Left ventricle myocardium superior (tissue), 1 donor: ENCODE measurements at regions not wholly inside any gene's neighbourhood (a gene's known extent, or its start where the extent isn't known, plus 50 kb on each side); places are given as distances from the start of the nearest gene placed in this dataset.
"Not testable (repeated sequence)": the region's sequence is repeated elsewhere in the genome, so short reads cannot be mapped to it uniquely, and the experiment has no call there.

Source experiments
- ATAC-seq: fragments of 200-7000 bp; cut with Tn5 transposase; one replicate; pipeline ENCODE4 v1.9.1; 2020; ENCODE audit warnings: mild to moderate bottlenecking, moderate library complexity
- DNase-seq: peaks from one replicate; pipeline ENCODE4 v3.0.0-alpha.2; 2020
- intact Hi-C: fragments of 100-400 bp; cut with micrococcal nuclease; formaldehyde crosslinking; loops from one replicate; pipeline ENCODE4 v1.11.0; 2022
- donor health status: DM: no; HTN: yes; CAD: no; lungs with severe emphysema.

- no peak for ATAC-seq
- DNase-seq, result no peak
- intact Hi-C loops, result no loop called here
Observed at GRCh38 chr6:37078814-37079213, 73.4 kb downstream of the FGD2 start.

- DNase-seq (no peak), ATAC-seq (no peak)
- intact Hi-C loops, result no loop called here
Observed at GRCh38 chr6:37081042-37081607, 75.7 kb downstream of the FGD2 start.

- no peak for DNase-seq
- intact Hi-C loops, result no loop called here
- no peak for ATAC-seq
Observed at GRCh38 chr6:37082390-37083130, 77.1 kb downstream of the FGD2 start.

GRCh38 chr6:37083243-37084138 is 78.0 kb downstream of the FGD2 start:
- ATAC-seq (peak; percentile 97), DNase-seq (peak; percentile 86)
- intact Hi-C loops, result no loop called here

- ATAC-seq, DNase-seq, intact Hi-C loops: not testable (repeated sequence)
Observed at GRCh38 chr6:37084665-37085064, 79.2 kb downstream of the FGD2 start.

- DNase-seq, result no peak
- ATAC-seq, result no peak
- intact Hi-C loops, result no loop called here
Observed at GRCh38 chr6:37085198-37085597, 79.7 kb downstream of the FGD2 start.

GRCh38 chr6:37088897-37089296 is 81.1 kb upstream of the PIM1 start:
- DNase-seq (no peak), ATAC-seq (no peak)
- intact Hi-C loops, result no loop called here

GRCh38 chr6:37089783-37090182 is 80.2 kb upstream of the PIM1 start:
- intact Hi-C loops, result no loop called here
- ATAC-seq, result no peak
- no peak for DNase-seq

- DNase-seq, ATAC-seq, intact Hi-C loops: not testable (repeated sequence)
Observed at GRCh38 chr6:37091104-37091503, 78.8 kb upstream of the PIM1 start.

- intact Hi-C loops, ATAC-seq: not testable (repeated sequence)
Observed at GRCh38 chr6:37091586-37091985, 78.4 kb upstream of the PIM1 start.

GRCh38 chr6:37092923-37093727 is 76.8 kb upstream of the PIM1 start:
- peak; percentile 38 for DNase-seq
- ATAC-seq, result peak; percentile 53
- intact Hi-C loops, result no loop called here

More at GRCh38 chr6:37091586-37091985, 78.4 kb upstream of the PIM1 start:
- not testable (repeated sequence) for DNase-seq

- ATAC-seq (no peak), DNase-seq (no peak)
- intact Hi-C loops, result no loop called here
Observed at GRCh38 chr6:37093728-37094069, 76.3 kb upstream of the PIM1 start.

- intact Hi-C loops, result no loop called here
- ATAC-seq (no peak), DNase-seq (no peak)
Observed at GRCh38 chr6:37095997-37096396, 74.0 kb upstream of the PIM1 start.

GRCh38 chr6:37097335-37097734 is 72.6 kb upstream of the PIM1 start:
- DNase-seq (no peak), ATAC-seq (no peak)
- intact Hi-C loops, result no loop called here

- intact Hi-C loops, result no loop called here
- no peak for ATAC-seq
- DNase-seq, result no peak
Observed at GRCh38 chr6:37099442-37099841, 70.5 kb upstream of the PIM1 start.

GRCh38 chr6:37100745-37101144 is 69.2 kb upstream of the PIM1 start:
- ATAC-seq (no peak), DNase-seq (no peak)
- intact Hi-C loops, result no loop called here

- ATAC-seq, result no peak
- intact Hi-C loops, result no loop called here
- no peak for DNase-seq
Observed at GRCh38 chr6:37101991-37102298, 68.0 kb upstream of the PIM1 start.

GRCh38 chr6:37102299-37103168 is 67.4 kb upstream of the PIM1 start:
- intact Hi-C loops, result no loop called here
- ATAC-seq (peak; percentile 92), DNase-seq (peak; percentile 93)
